ENCODE measurements at regions not wholly inside any gene's neighbourhood (a gene's known extent, or its start where the extent isn't known, plus 50 kb on each side); places are given as distances from the start of the nearest gene placed in this dataset.

DNA sequence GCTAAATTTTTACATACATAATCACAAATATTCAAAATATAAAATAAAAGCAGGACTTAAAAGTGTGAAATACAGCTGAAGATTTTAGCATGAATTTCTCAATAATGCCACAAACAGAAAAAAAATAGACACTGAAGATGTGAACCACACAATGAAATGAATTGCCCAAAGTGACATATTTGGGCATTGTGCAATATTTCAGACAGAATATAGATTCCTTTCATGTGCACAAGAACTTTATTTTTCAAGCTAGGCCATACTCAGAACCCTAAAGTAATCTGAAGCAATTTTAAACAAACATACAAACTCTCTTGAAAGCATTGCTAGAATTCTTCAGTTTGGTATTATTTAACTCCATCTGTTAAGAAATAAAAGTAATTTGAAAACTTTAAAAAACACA lies 764.1 kb downstream of the STIM2 start:
- CTCF ChIA-PET, result no interaction called here
- no peak for FAIRE-seq
- H3K4me1 ChIP-seq, result no peaks in the 10 kb centered on the region
- no peak overlapping the region for H3K4me2 ChIP-seq
- no peaks in the 10 kb centered on the region for H3K9me3 ChIP-seq
- POLR2A ChIA-PET, result no interaction called here
- H3K27ac ChIP-seq, result no peak overlapping the region
- ATAC-seq, result no peak
- DNase-seq (ENCODE audit: low read depth in 1 of 2, low spot score in 1 of 2), result no peak
- H3K4me3 ChIP-seq, result no peak overlapping the region
- TF ChIP-seq, protein P1, sequence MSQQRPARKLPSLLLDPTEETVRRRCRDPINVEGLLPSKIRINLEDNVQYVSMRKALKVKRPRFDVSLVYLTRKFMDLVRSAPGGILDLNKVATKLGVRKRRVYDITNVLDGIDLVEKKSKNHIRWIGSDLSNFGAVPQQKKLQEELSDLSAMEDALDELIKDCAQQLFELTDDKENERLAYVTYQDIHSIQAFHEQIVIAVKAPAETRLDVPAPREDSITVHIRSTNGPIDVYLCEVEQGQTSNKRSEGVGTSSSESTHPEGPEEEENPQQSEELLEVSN (IDR thresholded peaks at IDR 0.05; ENCODE audit: borderline replicate concordance, low read depth), result no peak
- TF ChIP-seq EP300 (IDR thresholded peaks at IDR 0.05) (no peak), MYC (IDR thresholded peaks at IDR 0.05; ENCODE audit: borderline replicate concordance, low read length) (no peak)
- TF ChIP-seq, protein P2, sequence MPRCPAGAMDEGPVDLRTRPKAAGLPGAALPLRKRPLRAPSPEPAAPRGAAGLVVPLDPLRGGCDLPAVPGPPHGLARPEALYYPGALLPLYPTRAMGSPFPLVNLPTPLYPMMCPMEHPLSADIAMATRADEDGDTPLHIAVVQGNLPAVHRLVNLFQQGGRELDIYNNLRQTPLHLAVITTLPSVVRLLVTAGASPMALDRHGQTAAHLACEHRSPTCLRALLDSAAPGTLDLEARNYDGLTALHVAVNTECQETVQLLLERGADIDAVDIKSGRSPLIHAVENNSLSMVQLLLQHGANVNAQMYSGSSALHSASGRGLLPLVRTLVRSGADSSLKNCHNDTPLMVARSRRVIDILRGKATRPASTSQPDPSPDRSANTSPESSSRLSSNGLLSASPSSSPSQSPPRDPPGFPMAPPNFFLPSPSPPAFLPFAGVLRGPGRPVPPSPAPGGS (IDR thresholded peaks at IDR 0.05), result no peak

DNA sequence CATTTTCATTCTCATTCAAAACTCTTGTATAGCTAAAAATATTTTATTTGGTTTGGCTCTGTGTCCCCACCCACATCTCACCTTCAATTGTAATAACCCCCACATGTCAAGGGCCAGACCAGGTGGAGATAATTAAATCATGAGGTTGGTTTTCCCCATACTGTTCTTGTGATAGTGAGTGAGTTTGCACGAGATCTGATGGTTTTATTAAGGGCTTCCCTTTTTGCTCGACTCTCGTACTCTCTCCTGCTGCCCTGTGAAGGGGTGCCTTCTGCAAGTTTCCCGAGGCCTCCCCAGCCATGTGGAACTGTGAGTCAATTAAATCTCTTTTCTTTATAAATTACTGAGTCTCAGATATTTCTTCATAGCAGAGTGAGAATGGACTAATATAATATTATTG lies 768.0 kb downstream of the STIM2 start:
- Histone ChIP-seq H3K9me3 (no peaks in the 10 kb centered on the region), H3K4me2 (no peak overlapping the region), H3K27ac (no peak overlapping the region), H3K4me1 (no peaks in the 10 kb centered on the region), H3K4me3 (no peak overlapping the region)
- 4% methylated on average over 4 of the region's 4 CpGs for WGBS (ENCODE audit: missing lambda C conversion rate)
- ChIA-PET POLR2A (no interaction called here), CTCF (no interaction called here)
- FAIRE-seq (no peak), DNase-seq (ENCODE audit: low read depth in 1 of 2, low spot score in 1 of 2) (no peak), ATAC-seq (no peak)
- TF ChIP-seq, protein P3, sequence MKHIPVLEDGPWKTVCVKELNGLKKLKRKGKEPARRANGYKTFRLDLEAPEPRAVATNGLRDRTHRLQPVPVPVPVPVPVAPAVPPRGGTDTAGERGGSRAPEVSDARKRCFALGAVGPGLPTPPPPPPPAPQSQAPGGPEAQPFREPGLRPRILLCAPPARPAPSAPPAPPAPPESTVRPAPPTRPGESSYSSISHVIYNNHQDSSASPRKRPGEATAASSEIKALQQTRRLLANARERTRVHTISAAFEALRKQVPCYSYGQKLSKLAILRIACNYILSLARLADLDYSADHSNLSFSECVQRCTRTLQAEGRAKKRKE (CRISPR knock-in tag; IDR thresholded peaks at IDR 0.05; ENCODE audit: low read depth), result no peak
- TF ChIP-seq EP300 (IDR thresholded peaks at IDR 0.05), result no peak
- no peak for TF ChIP-seq TFCP2L1 (CRISPR knock-in tag; IDR thresholded peaks at IDR 0.05)
- no peak for TF ChIP-seq CBX8 (IDR thresholded peaks at IDR 0.05)
- no peak for TF ChIP-seq ESRRA (IDR thresholded peaks at IDR 0.05; ENCODE audit: borderline replicate concordance, low read length)
- TF ChIP-seq, protein P4, sequence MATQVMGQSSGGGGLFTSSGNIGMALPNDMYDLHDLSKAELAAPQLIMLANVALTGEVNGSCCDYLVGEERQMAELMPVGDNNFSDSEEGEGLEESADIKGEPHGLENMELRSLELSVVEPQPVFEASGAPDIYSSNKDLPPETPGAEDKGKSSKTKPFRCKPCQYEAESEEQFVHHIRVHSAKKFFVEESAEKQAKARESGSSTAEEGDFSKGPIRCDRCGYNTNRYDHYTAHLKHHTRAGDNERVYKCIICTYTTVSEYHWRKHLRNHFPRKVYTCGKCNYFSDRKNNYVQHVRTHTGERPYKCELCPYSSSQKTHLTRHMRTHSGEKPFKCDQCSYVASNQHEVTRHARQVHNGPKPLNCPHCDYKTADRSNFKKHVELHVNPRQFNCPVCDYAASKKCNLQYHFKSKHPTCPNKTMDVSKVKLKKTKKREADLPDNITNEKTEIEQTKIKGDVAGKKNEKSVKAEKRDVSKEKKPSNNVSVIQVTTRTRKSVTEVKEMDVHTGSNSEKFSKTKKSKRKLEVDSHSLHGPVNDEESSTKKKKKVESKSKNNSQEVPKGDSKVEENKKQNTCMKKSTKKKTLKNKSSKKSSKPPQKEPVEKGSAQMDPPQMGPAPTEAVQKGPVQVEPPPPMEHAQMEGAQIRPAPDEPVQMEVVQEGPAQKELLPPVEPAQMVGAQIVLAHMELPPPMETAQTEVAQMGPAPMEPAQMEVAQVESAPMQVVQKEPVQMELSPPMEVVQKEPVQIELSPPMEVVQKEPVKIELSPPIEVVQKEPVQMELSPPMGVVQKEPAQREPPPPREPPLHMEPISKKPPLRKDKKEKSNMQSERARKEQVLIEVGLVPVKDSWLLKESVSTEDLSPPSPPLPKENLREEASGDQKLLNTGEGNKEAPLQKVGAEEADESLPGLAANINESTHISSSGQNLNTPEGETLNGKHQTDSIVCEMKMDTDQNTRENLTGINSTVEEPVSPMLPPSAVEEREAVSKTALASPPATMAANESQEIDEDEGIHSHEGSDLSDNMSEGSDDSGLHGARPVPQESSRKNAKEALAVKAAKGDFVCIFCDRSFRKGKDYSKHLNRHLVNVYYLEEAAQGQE (IDR thresholded peaks at IDR 0.05), result no peak
- no peak for TF ChIP-seq ZC3H11A (IDR thresholded peaks at IDR 0.05)

DNA sequence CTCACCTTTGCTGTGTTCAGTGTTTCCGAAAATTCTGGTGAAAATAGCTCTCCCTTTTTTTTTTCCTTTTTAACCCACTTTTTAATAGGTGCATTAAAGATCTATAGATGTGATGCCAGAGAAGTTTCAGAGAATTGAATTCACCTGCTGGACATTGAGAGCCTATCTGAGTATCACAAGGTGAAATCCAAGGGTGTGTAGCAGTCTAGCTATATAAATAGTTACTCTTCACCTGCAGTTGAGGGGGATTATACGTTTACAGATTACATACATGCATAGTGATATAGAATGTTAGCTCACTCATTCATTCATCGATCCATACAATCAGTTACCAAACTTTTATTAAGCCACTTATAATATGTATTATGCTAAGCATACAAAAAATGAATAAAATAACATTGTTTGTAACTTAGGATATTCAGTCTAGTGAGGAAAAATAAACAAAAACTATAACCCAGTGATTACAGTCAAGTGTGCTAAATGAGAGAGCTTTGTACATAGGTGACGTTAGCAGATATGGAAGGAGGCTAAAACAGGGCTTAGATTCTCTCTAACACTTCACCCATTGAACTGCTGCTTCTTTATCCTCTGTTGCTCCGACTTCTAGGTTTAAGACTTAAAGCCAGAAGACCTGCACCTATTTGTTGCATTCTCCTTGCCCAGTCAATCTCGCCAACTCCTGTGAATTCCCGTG lies 769.0 kb downstream of the STIM2 start:
- under 1% methylated on average over 7 of the region's 7 CpGs for WGBS (ENCODE audit: missing lambda C conversion rate)
- H3K9me3 ChIP-seq, result no peaks in the 10 kb centered on the region
- no peak for FAIRE-seq
- H3K4me1 ChIP-seq, result no peaks in the 10 kb centered on the region
- no peak overlapping the region for H3K4me2 ChIP-seq
- no peak for DNase-seq (ENCODE audit: low read depth in 1 of 2, low spot score in 1 of 2)
- CTCF ChIA-PET, result no interaction called here
- TF ChIP-seq POLR2AphosphoS2 (conservative IDR thresholded peaks at IDR 0.05; ENCODE audit: low read length) (no peak), KDM1A (IDR thresholded peaks at IDR 0.05; ENCODE audit: low read depth) (no peak), FOSB (CRISPR knock-in tag; IDR thresholded peaks at IDR 0.05) (no peak), RNF2 (IDR thresholded peaks at IDR 0.05; ENCODE audit: borderline replicate concordance, low read depth) (no peak), CHD2 (IDR thresholded peaks at IDR 0.05; ENCODE audit: low read length, partially characterized antibody) (no peak), MAFK (IDR thresholded peaks at IDR 0.05; ENCODE audit: partially characterized antibody) (no peak), HOXA7 (CRISPR knock-in tag; IDR thresholded peaks at IDR 0.05) (no peak), FOXS1 (CRISPR knock-in tag; IDR thresholded peaks at IDR 0.05) (no peak), CBX2 (IDR thresholded peaks at IDR 0.05; ENCODE audit: borderline replicate concordance, low read depth) (no peak)
- TF ChIP-seq, protein P5, sequence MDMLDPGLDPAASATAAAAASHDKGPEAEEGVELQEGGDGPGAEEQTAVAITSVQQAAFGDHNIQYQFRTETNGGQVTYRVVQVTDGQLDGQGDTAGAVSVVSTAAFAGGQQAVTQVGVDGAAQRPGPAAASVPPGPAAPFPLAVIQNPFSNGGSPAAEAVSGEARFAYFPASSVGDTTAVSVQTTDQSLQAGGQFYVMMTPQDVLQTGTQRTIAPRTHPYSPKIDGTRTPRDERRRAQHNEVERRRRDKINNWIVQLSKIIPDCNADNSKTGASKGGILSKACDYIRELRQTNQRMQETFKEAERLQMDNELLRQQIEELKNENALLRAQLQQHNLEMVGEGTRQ (IDR thresholded peaks at IDR 0.05), result no peak
- TF ChIP-seq, protein P6, sequence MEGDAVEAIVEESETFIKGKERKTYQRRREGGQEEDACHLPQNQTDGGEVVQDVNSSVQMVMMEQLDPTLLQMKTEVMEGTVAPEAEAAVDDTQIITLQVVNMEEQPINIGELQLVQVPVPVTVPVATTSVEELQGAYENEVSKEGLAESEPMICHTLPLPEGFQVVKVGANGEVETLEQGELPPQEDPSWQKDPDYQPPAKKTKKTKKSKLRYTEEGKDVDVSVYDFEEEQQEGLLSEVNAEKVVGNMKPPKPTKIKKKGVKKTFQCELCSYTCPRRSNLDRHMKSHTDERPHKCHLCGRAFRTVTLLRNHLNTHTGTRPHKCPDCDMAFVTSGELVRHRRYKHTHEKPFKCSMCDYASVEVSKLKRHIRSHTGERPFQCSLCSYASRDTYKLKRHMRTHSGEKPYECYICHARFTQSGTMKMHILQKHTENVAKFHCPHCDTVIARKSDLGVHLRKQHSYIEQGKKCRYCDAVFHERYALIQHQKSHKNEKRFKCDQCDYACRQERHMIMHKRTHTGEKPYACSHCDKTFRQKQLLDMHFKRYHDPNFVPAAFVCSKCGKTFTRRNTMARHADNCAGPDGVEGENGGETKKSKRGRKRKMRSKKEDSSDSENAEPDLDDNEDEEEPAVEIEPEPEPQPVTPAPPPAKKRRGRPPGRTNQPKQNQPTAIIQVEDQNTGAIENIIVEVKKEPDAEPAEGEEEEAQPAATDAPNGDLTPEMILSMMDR (IDR thresholded peaks at IDR 0.05), result no peak
- TF ChIP-seq, protein P7, sequence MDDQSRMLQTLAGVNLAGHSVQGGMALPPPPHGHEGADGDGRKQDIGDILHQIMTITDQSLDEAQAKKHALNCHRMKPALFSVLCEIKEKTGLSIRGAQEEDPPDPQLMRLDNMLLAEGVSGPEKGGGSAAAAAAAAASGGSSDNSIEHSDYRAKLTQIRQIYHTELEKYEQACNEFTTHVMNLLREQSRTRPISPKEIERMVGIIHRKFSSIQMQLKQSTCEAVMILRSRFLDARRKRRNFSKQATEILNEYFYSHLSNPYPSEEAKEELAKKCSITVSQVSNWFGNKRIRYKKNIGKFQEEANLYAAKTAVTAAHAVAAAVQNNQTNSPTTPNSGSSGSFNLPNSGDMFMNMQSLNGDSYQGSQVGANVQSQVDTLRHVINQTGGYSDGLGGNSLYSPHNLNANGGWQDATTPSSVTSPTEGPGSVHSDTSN (IDR thresholded peaks at IDR 0.05), result no peak
- ATAC-seq, result no peak
- H3K27ac ChIP-seq, result no peak overlapping the region
- H3K4me3 ChIP-seq, result no peak overlapping the region
- POLR2A ChIA-PET, result no interaction called here
